HEK293 (cell line): ENCODE measurements at regions not wholly inside any gene's neighbourhood (a gene's known extent, or its start where the extent isn't known, plus 50 kb on each side); places are given as distances from the start of the nearest gene placed in this dataset.

Experiments
- CTCF ChIA-PET: fragments of 350-600 bp; formaldehyde crosslinking; extraction: SDS; loops from one replicate; lab custom pipeline; 2021; ENCODE audit warnings: antibody characterized with exemption; lab: Yijun Ruan, JAX
- POLR2A ChIA-PET: fragments of 300-600 bp; formaldehyde crosslinking; extraction: SDS; loops from one replicate; lab custom pipeline; 2020; ENCODE audit warnings: antibody characterized with exemption, inconsistent platforms; lab: Yijun Ruan, JAX
- H3K27ac ChIP-seq: fragments of 200-500 bp; sonication (Bioruptor generic); 2 replicates; pipeline ENCODE4 v1.5.1; 2014; ENCODE audit warnings: low read depth, low read length, control low read depth, inconsistent platforms; ENCODE audit errors: extremely low read depth
- H3K36me3 ChIP-seq, 2 experiments: fragments of 200-500 bp in 1 of 2; sonication (Bioruptor generic) in 1 of 2; 1 replicate in 1 of 2; 2 replicates in 1 of 2; pipeline ENCODE4 v1.5.1; 2014 to 2017; ENCODE audit warnings: inconsistent platforms in 2 of 2, low read length in 2 of 2; ENCODE audit not compliant: control insufficient read depth in 2 of 2, insufficient read depth in 1 of 2
- H3K4me1 ChIP-seq: fragments of 200-500 bp; sonication (Bioruptor generic); 2 replicates; pipeline ENCODE4 v1.5.1; 2014; ENCODE audit warnings: mild to moderate bottlenecking, low read length, inconsistent platforms; ENCODE audit not compliant: control insufficient read depth, insufficient read depth
- H3K4me3 ChIP-seq: 2 replicates; pipeline ENCODE4 v1.5.1; 2011; ENCODE audit warnings: low read depth, mild to moderate bottlenecking, control low read depth, low read length, moderate library complexity
- H3K9me3 ChIP-seq: fragments of 200-500 bp; sonication (Bioruptor generic); 2 replicates; pipeline ENCODE4 v1.5.1; 2014; ENCODE audit warnings: low read depth, low read length, inconsistent platforms; ENCODE audit not compliant: control insufficient read depth, insufficient read depth
- GLI2 ChIP-seq: fragments of 450-650 bp; formaldehyde crosslinking; IDR thresholded peaks from 2 replicates; pipeline ENCODE4; 2017; ENCODE audit warnings: missing biosample characterization, missing genetic modification characterization, low read depth, borderline replicate concordance
- GLIS1 ChIP-seq: fragments of 450-650 bp; formaldehyde crosslinking; IDR thresholded peaks from 2 replicates; pipeline ENCODE4 v1.5.1; 2016; ENCODE audit warnings: missing biosample characterization, missing genetic modification characterization
- MYNN ChIP-seq: fragments of 450-650 bp; formaldehyde crosslinking; IDR thresholded peaks from 2 replicates; pipeline ENCODE4 v1.5.1; 2016; ENCODE audit warnings: missing biosample characterization, missing genetic modification characterization, borderline replicate concordance
- PRDM1 ChIP-seq: fragments of 450-650 bp; formaldehyde crosslinking; IDR thresholded peaks from 2 replicates; pipeline ENCODE4; 2016; ENCODE audit warnings: missing biosample characterization, missing genetic modification characterization
- SCRT2 ChIP-seq: fragments of 450-650 bp; formaldehyde crosslinking; IDR thresholded peaks from 2 replicates; pipeline ENCODE4 v1.5.1; 2016; ENCODE audit warnings: missing biosample characterization, missing genetic modification characterization
- SETDB1 ChIP-seq: IDR thresholded peaks from one replicate; pipeline ENCODE4 v1.6.1; 2017; ENCODE audit warnings: mild to moderate bottlenecking, low read length, moderate library complexity, mixed read lengths; ENCODE audit not compliant: insufficient read length
- ZBTB17 ChIP-seq: fragments of 450-650 bp; formaldehyde crosslinking; IDR thresholded peaks from 2 replicates; pipeline ENCODE4 v1.5.1; 2016; ENCODE audit warnings: missing biosample characterization, missing genetic modification characterization
- ZEB2 ChIP-seq: fragments of 450-650 bp; formaldehyde crosslinking; IDR thresholded peaks from 2 replicates; pipeline ENCODE4 v1.5.1; 2016; ENCODE audit warnings: missing biosample characterization, missing genetic modification characterization
- ZFP37 ChIP-seq: fragments of 450-650 bp; formaldehyde crosslinking; IDR thresholded peaks from 2 replicates; pipeline ENCODE4 v1.5.1; 2016; ENCODE audit warnings: missing biosample characterization, missing genetic modification characterization
- ZFP69B ChIP-seq: fragments of 450-650 bp; formaldehyde crosslinking; IDR thresholded peaks from 2 replicates; pipeline ENCODE4 v1.5.1; 2016; ENCODE audit warnings: missing biosample characterization, missing genetic modification characterization
- ZNF169 ChIP-seq: fragments of 450-650 bp; formaldehyde crosslinking; IDR thresholded peaks from 2 replicates; pipeline ENCODE4 v1.5.1; 2016; ENCODE audit warnings: missing biosample characterization, missing genetic modification characterization
- ZNF174 ChIP-seq: fragments of 450-650 bp; formaldehyde crosslinking; IDR thresholded peaks from 2 replicates; pipeline ENCODE4 v1.5.0; 2017; ENCODE audit warnings: missing biosample characterization, mild to moderate bottlenecking, missing genetic modification characterization
- ZNF248 ChIP-seq: fragments of 450-650 bp; formaldehyde crosslinking; IDR thresholded peaks from 2 replicates; pipeline ENCODE4 v1.5.1; 2017; ENCODE audit warnings: missing biosample characterization, missing genetic modification characterization
- ZNF311 ChIP-seq: fragments of 450-650 bp; formaldehyde crosslinking; IDR thresholded peaks from 2 replicates; pipeline ENCODE4 v1.5.1; 2017; ENCODE audit warnings: missing biosample characterization, missing genetic modification characterization, borderline replicate concordance
- ZNF366 ChIP-seq: fragments of 450-650 bp; formaldehyde crosslinking; conservative IDR thresholded peaks from 2 replicates; pipeline ENCODE4 v1.5.1; 2016; ENCODE audit warnings: missing biosample characterization, missing genetic modification characterization
- ZNF394 ChIP-seq: fragments of 450-650 bp; formaldehyde crosslinking; IDR thresholded peaks from 2 replicates; pipeline ENCODE4 v1.5.1; 2016; ENCODE audit warnings: missing biosample characterization, missing genetic modification characterization, mild to moderate bottlenecking, moderate library complexity, borderline replicate concordance
- ZNF423 ChIP-seq: fragments of 450-650 bp; formaldehyde crosslinking; IDR thresholded peaks from 2 replicates; pipeline ENCODE4 v1.5.1; 2016; ENCODE audit warnings: missing biosample characterization, missing genetic modification characterization
- ZNF48 ChIP-seq: fragments of 450-650 bp; formaldehyde crosslinking; IDR thresholded peaks from 2 replicates; pipeline ENCODE4 v1.5.1; 2016; ENCODE audit warnings: missing biosample characterization, missing genetic modification characterization
- ZNF560 ChIP-seq: fragments of 450-650 bp; formaldehyde crosslinking; IDR thresholded peaks from 2 replicates; pipeline ENCODE4 v1.5.1; 2017; ENCODE audit warnings: missing biosample characterization, missing genetic modification characterization, borderline replicate concordance
- ZNF596 ChIP-seq: fragments of 450-650 bp; IDR thresholded peaks from 2 replicates; pipeline ENCODE4 v1.5.0; 2018; ENCODE audit warnings: missing biosample characterization, mild to moderate bottlenecking, missing genetic modification characterization, moderate library complexity
- ZNF610 ChIP-seq: fragments of 450-650 bp; formaldehyde crosslinking; IDR thresholded peaks from 2 replicates; pipeline ENCODE4 v1.5.1; 2016; ENCODE audit warnings: missing biosample characterization, missing genetic modification characterization, borderline replicate concordance
- ZNF837 ChIP-seq: fragments of 450-650 bp; formaldehyde crosslinking; IDR thresholded peaks from 2 replicates; pipeline ENCODE4 v1.5.1; 2016; ENCODE audit warnings: missing biosample characterization, missing genetic modification characterization
- TF ChIP-seq, protein P1 (sequence below): fragments of 450-650 bp; formaldehyde crosslinking; IDR thresholded peaks from 2 replicates; pipeline ENCODE4 v1.5.1; 2016; ENCODE audit warnings: missing biosample characterization, missing genetic modification characterization
- TF ChIP-seq, protein P2 (sequence below): fragments of 450-650 bp; formaldehyde crosslinking; IDR thresholded peaks from 2 replicates; pipeline ENCODE4 v1.5.1; 2017; ENCODE audit warnings: missing biosample characterization, missing genetic modification characterization
- TF ChIP-seq, protein P3 (sequence below): fragments of 450-650 bp; formaldehyde crosslinking; IDR thresholded peaks from 2 replicates; pipeline ENCODE4; 2016; ENCODE audit warnings: missing biosample characterization, missing genetic modification characterization
- TF ChIP-seq, protein P4 (sequence below): fragments of 450-650 bp; formaldehyde crosslinking; IDR thresholded peaks from 2 replicates; pipeline ENCODE4 v1.5.1; 2017; ENCODE audit warnings: missing biosample characterization, missing genetic modification characterization

DNA sequence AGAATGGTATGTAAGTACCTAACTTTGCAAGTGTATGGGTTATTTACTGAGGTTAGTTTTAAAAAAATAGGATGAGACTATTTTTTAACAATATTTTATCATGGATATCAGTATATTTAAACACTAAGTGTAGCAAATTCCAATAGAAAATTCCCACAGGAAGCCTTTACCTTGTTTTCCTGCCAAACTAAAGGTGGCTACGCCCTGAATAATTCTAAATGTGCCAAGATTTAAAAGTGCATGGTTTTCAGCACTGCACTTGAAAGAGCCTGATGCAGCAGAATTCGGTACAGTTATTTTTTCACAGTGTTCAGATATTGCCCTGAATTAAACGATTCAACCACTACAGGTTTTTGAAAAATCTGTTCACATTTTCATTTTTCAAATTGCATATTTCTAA is 1622.8 kb upstream of the B3GALT2 start:
- no peak overlapping the region for H3K4me3 ChIP-seq
- ChIA-PET POLR2A (no interaction called here), CTCF (no interaction called here)
- H3K4me1 ChIP-seq, result no peaks in the 10 kb centered on the region
- no peaks in the 10 kb centered on the region for H3K9me3 ChIP-seq
- TF ChIP-seq ZNF423 (tag by site-specific recombination), result no peak
- TF ChIP-seq SETDB1, result no peak
- no peak for TF ChIP-seq MYNN (tag by site-specific recombination)
- H3K36me3 ChIP-seq, result no peaks in the 10 kb centered on the region
- no peak overlapping the region for H3K27ac ChIP-seq

DNA sequence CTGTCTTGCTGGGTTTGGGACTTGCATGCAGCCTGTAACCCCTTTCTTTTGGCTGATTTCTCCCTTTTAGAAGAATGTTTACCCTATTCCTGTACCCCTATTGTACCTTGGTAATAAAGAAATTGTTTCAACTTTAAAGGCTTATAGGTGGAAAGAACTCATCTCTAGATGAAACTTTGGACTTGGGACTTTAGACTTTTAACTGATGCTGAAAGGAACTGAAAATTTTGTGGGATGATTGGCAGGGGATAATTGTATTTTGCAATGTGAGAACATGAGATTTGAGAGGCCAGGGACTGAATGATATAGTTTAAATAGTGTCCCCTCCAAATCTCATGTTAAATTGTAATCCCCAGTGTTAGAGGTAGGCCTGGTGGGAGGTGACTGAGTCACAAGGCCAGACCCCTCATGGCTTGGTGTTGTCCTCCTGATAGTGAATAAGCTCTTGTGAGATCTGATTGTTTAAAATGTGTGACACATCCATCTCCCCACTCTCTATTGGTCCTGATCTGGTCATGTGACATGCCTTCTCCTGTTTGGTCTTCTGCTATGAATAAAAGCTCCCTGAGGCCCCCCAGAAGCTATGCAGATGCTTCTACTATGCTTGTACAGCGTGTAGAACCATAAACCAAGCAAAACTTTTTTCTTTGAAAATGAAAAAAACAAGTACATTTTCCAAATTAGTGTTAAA is 1621.3 kb upstream of the B3GALT2 start:
- H3K36me3 ChIP-seq, result no peaks in the 10 kb centered on the region
- TF ChIP-seq ZNF169 (tag by site-specific recombination), result no peak
- TF ChIP-seq GLI2 (tag by site-specific recombination), result no peak
- no peak for TF ChIP-seq ZNF560 (tag by site-specific recombination)
- TF ChIP-seq, protein P1, sequence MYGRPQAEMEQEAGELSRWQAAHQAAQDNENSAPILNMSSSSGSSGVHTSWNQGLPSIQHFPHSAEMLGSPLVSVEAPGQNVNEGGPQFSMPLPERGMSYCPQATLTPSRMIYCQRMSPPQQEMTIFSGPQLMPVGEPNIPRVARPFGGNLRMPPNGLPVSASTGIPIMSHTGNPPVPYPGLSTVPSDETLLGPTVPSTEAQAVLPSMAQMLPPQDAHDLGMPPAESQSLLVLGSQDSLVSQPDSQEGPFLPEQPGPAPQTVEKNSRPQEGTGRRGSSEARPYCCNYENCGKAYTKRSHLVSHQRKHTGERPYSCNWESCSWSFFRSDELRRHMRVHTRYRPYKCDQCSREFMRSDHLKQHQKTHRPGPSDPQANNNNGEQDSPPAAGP (tag by site-specific recombination), result no peak
- no peak for TF ChIP-seq SCRT2 (tag by site-specific recombination)
- TF ChIP-seq ZNF837 (tag by site-specific recombination), result no peak
- TF ChIP-seq ZNF48 (tag by site-specific recombination), result no peak
- TF ChIP-seq ZEB2, result no peak
- TF ChIP-seq, protein P2, sequence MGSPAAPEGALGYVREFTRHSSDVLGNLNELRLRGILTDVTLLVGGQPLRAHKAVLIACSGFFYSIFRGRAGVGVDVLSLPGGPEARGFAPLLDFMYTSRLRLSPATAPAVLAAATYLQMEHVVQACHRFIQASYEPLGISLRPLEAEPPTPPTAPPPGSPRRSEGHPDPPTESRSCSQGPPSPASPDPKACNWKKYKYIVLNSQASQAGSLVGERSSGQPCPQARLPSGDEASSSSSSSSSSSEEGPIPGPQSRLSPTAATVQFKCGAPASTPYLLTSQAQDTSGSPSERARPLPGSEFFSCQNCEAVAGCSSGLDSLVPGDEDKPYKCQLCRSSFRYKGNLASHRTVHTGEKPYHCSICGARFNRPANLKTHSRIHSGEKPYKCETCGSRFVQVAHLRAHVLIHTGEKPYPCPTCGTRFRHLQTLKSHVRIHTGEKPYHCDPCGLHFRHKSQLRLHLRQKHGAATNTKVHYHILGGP (tag by site-specific recombination), result no peak
- TF ChIP-seq ZNF248 (tag by site-specific recombination), result no peak
- TF ChIP-seq ZBTB17 (tag by site-specific recombination), result no peak
- TF ChIP-seq ZFP37 (tag by site-specific recombination), result no peak
- TF ChIP-seq, all 188 proteins: peak for 0
- Histone ChIP-seq H3K4me1 (no peaks in the 10 kb centered on the region), H3K9me3 (no peaks in the 10 kb centered on the region), H3K4me3 (no peak overlapping the region), H3K27ac (no peak overlapping the region)
- ChIA-PET CTCF (no interaction called here), POLR2A (no interaction called here)

DNA sequence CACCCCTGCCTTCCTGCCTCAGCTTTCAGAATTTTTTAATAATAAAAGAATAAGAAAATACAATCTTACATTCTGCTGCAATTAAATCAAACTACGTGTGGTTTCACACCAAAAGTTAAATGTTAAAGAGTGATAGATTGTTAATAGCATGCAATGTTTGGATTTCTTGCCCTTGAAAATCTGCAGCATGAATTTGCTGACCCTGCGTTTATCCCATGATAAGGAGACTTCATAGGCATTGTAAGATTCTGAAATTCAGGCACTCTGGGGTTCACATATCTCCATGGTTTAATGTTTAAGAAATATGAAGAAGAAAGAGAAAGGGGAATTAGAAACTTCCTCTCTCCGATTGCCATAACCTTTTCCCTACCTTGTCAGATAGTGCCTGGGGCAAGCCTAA is 1616.2 kb upstream of the B3GALT2 start:
- H3K9me3 ChIP-seq, result no peaks in the 10 kb centered on the region
- no peaks in the 10 kb centered on the region for H3K36me3 ChIP-seq
- H3K4me1 ChIP-seq, result no peaks in the 10 kb centered on the region
- ChIA-PET POLR2A (no interaction called here), CTCF (no interaction called here)
- TF ChIP-seq, protein P3, sequence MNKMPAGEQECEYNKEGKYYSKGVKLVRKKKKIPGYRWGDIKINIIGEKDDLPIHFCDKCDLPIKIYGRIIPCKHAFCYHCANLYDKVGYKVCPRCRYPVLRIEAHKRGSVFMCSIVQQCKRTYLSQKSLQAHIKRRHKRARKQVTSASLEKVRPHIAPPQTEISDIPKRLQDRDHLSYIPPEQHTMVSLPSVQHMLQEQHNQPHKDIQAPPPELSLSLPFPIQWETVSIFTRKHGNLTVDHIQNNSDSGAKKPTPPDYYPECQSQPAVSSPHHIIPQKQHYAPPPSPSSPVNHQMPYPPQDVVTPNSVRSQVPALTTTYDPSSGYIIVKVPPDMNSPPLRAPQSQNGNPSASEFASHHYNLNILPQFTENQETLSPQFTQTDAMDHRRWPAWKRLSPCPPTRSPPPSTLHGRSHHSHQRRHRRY (tag by site-specific recombination), result no peak
- TF ChIP-seq ZNF423 (tag by site-specific recombination), result no peak
- TF ChIP-seq ZNF610, result no peak
- no peak for TF ChIP-seq ZNF174 (tag by site-specific recombination)
- no peak for TF ChIP-seq ZNF366 (tag by site-specific recombination)
- no peak for TF ChIP-seq GLIS1 (tag by site-specific recombination)
- no peak for TF ChIP-seq ZNF311 (tag by site-specific recombination)
- no peak for TF ChIP-seq ZNF596 (tag by site-specific recombination)
- TF ChIP-seq, protein P4, sequence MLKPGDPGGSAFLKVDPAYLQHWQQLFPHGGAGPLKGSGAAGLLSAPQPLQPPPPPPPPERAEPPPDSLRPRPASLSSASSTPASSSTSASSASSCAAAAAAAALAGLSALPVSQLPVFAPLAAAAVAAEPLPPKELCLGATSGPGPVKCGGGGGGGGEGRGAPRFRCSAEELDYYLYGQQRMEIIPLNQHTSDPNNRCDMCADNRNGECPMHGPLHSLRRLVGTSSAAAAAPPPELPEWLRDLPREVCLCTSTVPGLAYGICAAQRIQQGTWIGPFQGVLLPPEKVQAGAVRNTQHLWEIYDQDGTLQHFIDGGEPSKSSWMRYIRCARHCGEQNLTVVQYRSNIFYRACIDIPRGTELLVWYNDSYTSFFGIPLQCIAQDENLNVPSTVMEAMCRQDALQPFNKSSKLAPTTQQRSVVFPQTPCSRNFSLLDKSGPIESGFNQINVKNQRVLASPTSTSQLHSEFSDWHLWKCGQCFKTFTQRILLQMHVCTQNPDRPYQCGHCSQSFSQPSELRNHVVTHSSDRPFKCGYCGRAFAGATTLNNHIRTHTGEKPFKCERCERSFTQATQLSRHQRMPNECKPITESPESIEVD (tag by site-specific recombination), result no peak
- TF ChIP-seq ZNF394, result no peak
- no peak for TF ChIP-seq ZFP69B (tag by site-specific recombination)
- no peak for TF ChIP-seq PRDM1
- no peak overlapping the region for H3K27ac ChIP-seq
- no peak overlapping the region for H3K4me3 ChIP-seq
